K562 (cell line): ENCODE measurements at regions not wholly inside any gene's neighbourhood (a gene's known extent, or its start where the extent isn't known, plus 50 kb on each side); places are given as distances from the start of the nearest gene placed in this dataset.

Source experiments
- ATAC-seq: fragments of 200-7000 bp; cut with Tn5 transposase; 3 replicates; pipeline ENCODE4 v1.9.1; 2020; ENCODE audit warnings: moderate library complexity
- BruUV-seq: library from RNA; stranded (reverse); fragments of 400-500 nt; replicated peaks from 2 replicates; lab custom pipeline; 2021; lab: Mats Ljungman, UMichigan
- CTCF ChIA-PET: fragments of 300-600 bp; formaldehyde crosslinking; extraction: SDS; loops from one replicate; lab custom pipeline; 2021; ENCODE audit warnings: low intra/inter-chr PET ratio; lab: Yijun Ruan, JAX
- POLR2A ChIA-PET: fragments of 300-600, 350-650 bp; sonication (Branson Sonifier 250); formaldehyde crosslinking; extraction: SDS; loops from one replicate; lab custom pipeline; 2021; ENCODE audit warnings: antibody characterized with exemption, inconsistent platforms; lab: Yijun Ruan, JAX
- DNase-seq, 4 experiments: peaks; one replicate each; pipeline versions ENCODE4 v3.0.0 to v3.0.0-alpha.2; 2011 to 2018; ENCODE audit warnings: low spot score in 3 of 4, mixed read lengths in 3 of 4; ENCODE audit errors: extremely low read depth in 1 of 4
- FAIRE-seq: peaks from 2 replicates; lab custom pipeline; 2011; peaks lifted over from hg19 to GRCh38; lab: Jason Lieb, UNC
- H2AFZ ChIP-seq: 2 replicates; pipeline ENCODE4 v1.6.0; 2011; ENCODE audit warnings: low read depth, low read length, control low read depth, inconsistent platforms
- H3K27ac ChIP-seq: fragments of 200-600 bp; 3 replicates; pipeline ENCODE4 v1.8.0; 2011; ENCODE audit warnings: low read depth, mild to moderate bottlenecking, control low read depth, inconsistent platforms, low read length, moderate library complexity, mixed read lengths; ENCODE audit errors: extremely low read depth
- H3K27me3 ChIP-seq, 2 experiments: fragments of 300-600 bp in 1 of 2; 2 replicates in 1 of 2; 3 replicates in 1 of 2; pipeline versions ENCODE4 v1.6.0 to v1.8.0; 2011; ENCODE audit warnings: inconsistent platforms in 2 of 2, low read length in 2 of 2, mild to moderate bottlenecking in 1 of 2, mixed read lengths in 1 of 2, moderate library complexity in 1 of 2; ENCODE audit not compliant: control insufficient read depth in 2 of 2, insufficient read depth in 2 of 2
- H3K36me3 ChIP-seq: fragments of 300-600 bp; 3 replicates; pipeline ENCODE4 v1.8.0; 2011; ENCODE audit warnings: mild to moderate bottlenecking, low read length, inconsistent platforms; ENCODE audit not compliant: control insufficient read depth, insufficient read depth
- H3K4me1 ChIP-seq, 2 experiments: fragments of 200-600 bp in 1 of 2; replicated peaks in 1 of 2; 2 replicates in 1 of 2; 3 replicates in 1 of 2; pipeline versions ENCODE4 v1.5.1 to v1.8.0; 2011; ENCODE audit warnings: inconsistent platforms in 2 of 2, low read length in 2 of 2, mild to moderate bottlenecking in 1 of 2, mixed read lengths in 1 of 2, moderate library complexity in 1 of 2; ENCODE audit not compliant: control insufficient read depth in 2 of 2, insufficient read depth in 2 of 2
- H3K4me2 ChIP-seq: 2 replicates; pipeline ENCODE4 v1.6.1; 2011; ENCODE audit warnings: low read length, control low read depth, inconsistent platforms, mixed read lengths; ENCODE audit not compliant: insufficient read depth
- H3K4me3 ChIP-seq: fragments of 200-600 bp; sonication (generic), shearing (Covaris generic); 2 replicates; pipeline ENCODE4 v1.5.1; 2016; ENCODE audit warnings: control low read depth, inconsistent platforms
- H3K79me2 ChIP-seq: fragments of 200-600 bp; 3 replicates; pipeline ENCODE4 v1.8.0; 2011; ENCODE audit warnings: low read length, inconsistent platforms; ENCODE audit not compliant: control insufficient read depth, insufficient read depth
- H3K9ac ChIP-seq, 2 experiments: 2 replicates each; pipeline versions ENCODE4 v1.6.0 to v1.6.1; 2011; ENCODE audit warnings: low read depth in 2 of 2, low read length in 2 of 2, control low read depth in 1 of 2, inconsistent platforms in 1 of 2, mild to moderate bottlenecking in 1 of 2, mixed read lengths in 1 of 2; ENCODE audit not compliant: insufficient read depth in 1 of 2
- H3K9me1 ChIP-seq: one replicate; pipeline ENCODE4 v1.6.0; 2011; ENCODE audit warnings: inconsistent platforms, mild to moderate bottlenecking, low read length, moderate library complexity; ENCODE audit not compliant: control insufficient read depth, insufficient read depth
- H3K9me3 ChIP-seq: replicated peaks from 2 replicates; pipeline ENCODE4 v1.5.1; 2011; ENCODE audit warnings: low read depth, low read length, inconsistent platforms; ENCODE audit not compliant: control insufficient read depth, insufficient read depth
- H4K20me1 ChIP-seq: replicated peaks from 2 replicates; pipeline ENCODE4 v1.6.1; 2011; ENCODE audit warnings: low read length, inconsistent platforms, mixed read lengths; ENCODE audit not compliant: control insufficient read depth, insufficient read depth
- CCAR2 ChIP-seq: fragments of 200-400 bp; formaldehyde crosslinking; IDR thresholded peaks from 2 replicates; pipeline ENCODE4 v1.6.1; 2017; ENCODE audit warnings: mild to moderate bottlenecking, low read depth, low read length
- HDGF ChIP-seq: fragments of 450-650 bp; IDR thresholded peaks from 2 replicates; pipeline ENCODE4 v1.6.1; 2016
- HLTF ChIP-seq: fragments of 450-650 bp; IDR thresholded peaks from 2 replicates; pipeline ENCODE4 v1.6.1; 2016
- KDM1A ChIP-seq, 2 experiments: fragments of 450-650 bp; IDR thresholded peaks; 2 replicates each; pipeline ENCODE4 v1.6.1; 2016; ENCODE audit warnings: mild to moderate bottlenecking in 2 of 2
- RBM15 ChIP-seq: fragments of 200-400 bp; formaldehyde crosslinking; IDR thresholded peaks from 2 replicates; pipeline ENCODE4 v1.6.1; 2018; ENCODE audit warnings: mild to moderate bottlenecking, low read length, moderate library complexity; ENCODE audit not compliant: insufficient read depth
- RBM25 ChIP-seq: fragments of 200-400 bp; formaldehyde crosslinking; IDR thresholded peaks from 2 replicates; pipeline ENCODE4 v1.6.1; 2018; ENCODE audit warnings: low read length, low read depth, moderate library complexity; ENCODE audit not compliant: severe bottlenecking
- WGBS: fragments of 100-300 bp; shearing (Covaris generic); methylation state at CpG from one replicate; pipeline ENCODE4 v1.1.6; 2016; ENCODE audit warnings: low coverage, mixed read lengths; ENCODE audit not compliant: insufficient coverage; ENCODE audit errors: missing lambda C conversion rate; 5-methylcytosine and 5-hydroxymethylcytosine counted together
- in situ Hi-C: fragments of 300-500 bp; cut with MboI; formaldehyde crosslinking; loops from 4 replicates; pipeline ENCODE4 v1.15.0; 2018; ENCODE audit warnings: inconsistent platforms, mixed read lengths
- intact Hi-C: fragments of 100-400 bp; cut with micrococcal nuclease; formaldehyde crosslinking; loops from 2 replicates; pipeline ENCODE4 v1.14.2; 2022
- TF ChIP-seq, protein P1 (sequence below): fragments of 450-650 bp; IDR thresholded peaks from 2 replicates; pipeline ENCODE4 v1.6.1; 2014; ENCODE audit warnings: low read depth, mild to moderate bottlenecking, moderate library complexity, borderline replicate concordance
- TF ChIP-seq, protein P2 (sequence below), 2 experiments: fragments of 250-450 bp in 1 of 2; fragments of 450-650 bp in 1 of 2; sonication (Bioruptor Pico) in 1 of 2; IDR thresholded peaks; 2 replicates each; pipeline versions ENCODE4 v1.6.1 to v1.8.0; 2016 to 2021; ENCODE audit warnings: mild to moderate bottlenecking in 2 of 2, moderate library complexity in 2 of 2, missing compliant biosample characterization in 1 of 2, missing genetic modification characterization in 1 of 2
- TF ChIP-seq, protein P3 (sequence below): sonication (generic); formaldehyde crosslinking; IDR thresholded peaks from 2 replicates; pipeline ENCODE4 v1.8.0; 2022; ENCODE audit warnings: mild to moderate bottlenecking, missing genetic modification reagents

DNA sequence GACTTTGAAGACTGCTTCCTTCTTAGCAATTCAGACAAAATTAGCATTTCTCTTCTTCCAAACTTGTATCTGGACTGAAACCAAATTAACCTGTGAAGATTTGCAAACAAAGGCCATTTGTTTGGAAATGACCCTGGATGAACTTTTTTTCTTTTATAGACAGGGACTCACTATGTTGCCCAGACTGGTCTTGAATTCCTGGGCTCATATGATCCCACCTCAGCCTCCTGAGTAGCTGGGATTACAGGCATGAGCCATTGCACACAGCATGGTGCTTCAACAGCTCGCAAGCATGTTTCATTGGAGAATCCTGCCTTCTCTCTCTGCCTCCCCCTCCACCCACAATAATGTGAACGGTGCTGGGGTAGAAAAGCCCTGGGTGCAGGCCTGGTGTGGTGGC is 170.2 kb downstream of the ARL4C start:
- H3K27me3 ChIP-seq = peaks cover 0 to 11% of the 10 kb centered on the region in 2 experiments; a peak in 2 of 5 replicates
- H2AFZ ChIP-seq = no peak overlapping the region
- no peaks in the 10 kb centered on the region for H3K9me1 ChIP-seq
- no peak for DNase-seq
- 0% methylated on average over 1 of the region's 2 CpGs for WGBS
- H3K27ac ChIP-seq = no peak overlapping the region
- no peak for FAIRE-seq
- H3K9ac ChIP-seq = no peak overlapping the region
- no peaks in the 10 kb centered on the region for H3K79me2 ChIP-seq
- BruUV-seq = no TSS peak
- H3K36me3 ChIP-seq = no peaks in the 10 kb centered on the region
- no peak for TF ChIP-seq HLTF
- TF ChIP-seq, protein P1, sequence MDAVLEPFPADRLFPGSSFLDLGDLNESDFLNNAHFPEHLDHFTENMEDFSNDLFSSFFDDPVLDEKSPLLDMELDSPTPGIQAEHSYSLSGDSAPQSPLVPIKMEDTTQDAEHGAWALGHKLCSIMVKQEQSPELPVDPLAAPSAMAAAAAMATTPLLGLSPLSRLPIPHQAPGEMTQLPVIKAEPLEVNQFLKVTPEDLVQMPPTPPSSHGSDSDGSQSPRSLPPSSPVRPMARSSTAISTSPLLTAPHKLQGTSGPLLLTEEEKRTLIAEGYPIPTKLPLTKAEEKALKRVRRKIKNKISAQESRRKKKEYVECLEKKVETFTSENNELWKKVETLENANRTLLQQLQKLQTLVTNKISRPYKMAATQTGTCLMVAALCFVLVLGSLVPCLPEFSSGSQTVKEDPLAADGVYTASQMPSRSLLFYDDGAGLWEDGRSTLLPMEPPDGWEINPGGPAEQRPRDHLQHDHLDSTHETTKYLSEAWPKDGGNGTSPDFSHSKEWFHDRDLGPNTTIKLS = no peak
- no peak for TF ChIP-seq KDM1A (IDR thresholded peaks at IDR 0.05)
- no peak for TF ChIP-seq CCAR2
- no peak for TF ChIP-seq RBM15
- TF ChIP-seq, all 486 proteins: peak for 0
- Histone ChIP-seq H3K4me1 (no peaks in the 10 kb centered on the region), H3K4me3 (no peak overlapping the region), H4K20me1 (no peaks in the 10 kb centered on the region), H3K9me3 (no peaks in the 10 kb centered on the region), H3K4me2 (no peak overlapping the region)
- in situ Hi-C loops (no loop called here), intact Hi-C loops (no loop called here)
- ChIA-PET CTCF (no interaction called here), POLR2A (no interaction called here)
- no peak for ATAC-seq

DNA sequence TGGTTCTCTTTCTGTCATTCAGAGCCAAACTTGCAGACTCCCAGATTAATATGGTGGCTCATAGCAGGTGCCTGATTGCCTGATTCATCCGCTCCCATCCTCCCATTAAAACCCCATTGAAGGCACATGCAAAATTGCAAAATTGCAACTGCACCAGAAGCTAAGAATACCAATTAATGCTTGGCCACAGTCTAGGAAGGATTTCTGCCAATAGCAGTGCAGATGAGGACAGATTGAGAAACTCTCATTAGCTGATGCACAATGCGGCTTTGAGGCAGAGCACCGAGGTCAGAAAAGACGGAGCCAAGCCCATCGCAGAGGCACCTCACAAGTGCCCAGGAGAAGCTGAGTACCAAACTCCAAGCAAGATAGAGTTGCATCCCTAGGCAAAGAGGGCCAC is 172.8 kb downstream of the ARL4C start:
- H3K79me2 ChIP-seq = no peaks in the 10 kb centered on the region
- H3K9me3 ChIP-seq = no peaks in the 10 kb centered on the region
- no TSS peak for BruUV-seq
- ChIA-PET CTCF (no interaction called here), POLR2A (no interaction called here)
- peaks cover 0 to 5% of the 10 kb centered on the region in 2 experiments; a peak in 2 of 5 replicates for H3K27me3 ChIP-seq
- DNase-seq (no peak), ATAC-seq (no peak), FAIRE-seq (no peak)
- H2AFZ ChIP-seq = no peak overlapping the region
- TF ChIP-seq HDGF = no peak
- no peak for TF ChIP-seq RBM25
- TF ChIP-seq, protein P2, sequence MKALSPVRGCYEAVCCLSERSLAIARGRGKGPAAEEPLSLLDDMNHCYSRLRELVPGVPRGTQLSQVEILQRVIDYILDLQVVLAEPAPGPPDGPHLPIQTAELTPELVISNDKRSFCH (CRISPR knock-in tag; IDR thresholded peaks at IDR 0.05) = no peak
- TF ChIP-seq, protein P2 (tag; IDR thresholded peaks at IDR 0.05) = no peak
- TF ChIP-seq, protein P3, sequence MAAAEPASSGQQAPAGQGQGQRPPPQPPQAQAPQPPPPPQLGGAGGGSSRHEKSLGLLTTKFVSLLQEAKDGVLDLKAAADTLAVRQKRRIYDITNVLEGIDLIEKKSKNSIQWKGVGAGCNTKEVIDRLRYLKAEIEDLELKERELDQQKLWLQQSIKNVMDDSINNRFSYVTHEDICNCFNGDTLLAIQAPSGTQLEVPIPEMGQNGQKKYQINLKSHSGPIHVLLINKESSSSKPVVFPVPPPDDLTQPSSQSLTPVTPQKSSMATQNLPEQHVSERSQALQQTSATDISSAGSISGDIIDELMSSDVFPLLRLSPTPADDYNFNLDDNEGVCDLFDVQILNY (CRISPR knock-in tag) = no peak
- intact Hi-C loops = no loop called here
- H4K20me1 ChIP-seq = no peaks in the 10 kb centered on the region
- no peak overlapping the region for H3K27ac ChIP-seq
- H3K9me1 ChIP-seq = no peaks in the 10 kb centered on the region
- H3K4me3 ChIP-seq = no peak overlapping the region
- no peaks in the 10 kb centered on the region for H3K4me1 ChIP-seq
- in situ Hi-C loops = no loop called here
- no peak overlapping the region for H3K4me2 ChIP-seq
- 6% methylated on average over 5 of the region's 5 CpGs for WGBS
- no peaks in the 10 kb centered on the region for H3K36me3 ChIP-seq
- H3K9ac ChIP-seq = no peak overlapping the region
